HG03175 (cell line): ENCODE measurements at regions not wholly inside any gene's neighbourhood (a gene's known extent, or its start where the extent isn't known, plus 50 kb on each side); places are given as distances from the start of the nearest gene placed in this dataset.

Experiments
- ATAC-seq: cut with Tn5 transposase; IDR thresholded peaks from one replicate; pipeline ENCODE4 v1.9.1; 2021; ENCODE audit warnings: mild to moderate bottlenecking, moderate library complexity; ENCODE audit not compliant: unreplicated experiment

DNA sequence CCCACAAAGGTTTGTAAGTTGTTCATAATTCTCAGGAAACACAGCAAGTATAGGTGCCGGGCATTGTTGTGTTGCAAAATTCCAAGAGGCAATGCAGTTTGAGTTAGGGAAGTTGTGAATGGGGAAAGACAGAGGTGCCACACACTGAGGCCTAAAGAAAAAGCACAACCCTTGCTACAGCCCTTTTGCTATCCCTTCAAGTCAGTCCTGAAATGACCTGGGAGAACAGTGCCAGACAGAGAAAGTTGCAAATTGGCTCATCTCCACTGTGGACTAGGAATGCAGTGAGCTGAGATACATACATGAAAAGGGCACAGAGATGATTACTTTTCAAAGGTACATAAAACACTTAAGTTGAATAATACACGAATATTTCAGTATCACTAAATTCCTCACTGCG is 213.3 kb upstream of the TMTC1 start:
- no peak for ATAC-seq

- ATAC-seq = no peak
Measured at GRCh38 chr12:29992366-29992765, 208.6 kb upstream of the TMTC1 start.

DNA sequence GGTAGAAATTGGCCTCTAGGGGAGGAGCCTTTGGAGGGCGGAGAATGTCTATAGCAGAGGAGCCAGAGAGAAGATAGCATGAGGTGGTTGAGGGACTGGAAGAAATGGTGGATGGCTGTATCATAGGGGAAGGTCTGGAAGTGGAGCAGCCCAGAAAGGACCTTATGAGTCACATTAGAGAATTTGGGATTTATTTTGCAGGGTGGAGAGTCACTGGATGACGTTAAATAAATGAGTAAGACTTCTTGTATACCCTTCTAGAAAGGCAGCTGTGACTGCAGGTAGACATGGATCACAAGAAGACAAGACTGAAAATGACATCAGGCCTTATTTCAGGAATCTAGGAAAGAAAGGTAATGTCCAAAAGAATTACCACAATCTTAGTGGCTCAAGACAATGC is 208.2 kb upstream of the TMTC1 start:
- no peak for ATAC-seq

DNA sequence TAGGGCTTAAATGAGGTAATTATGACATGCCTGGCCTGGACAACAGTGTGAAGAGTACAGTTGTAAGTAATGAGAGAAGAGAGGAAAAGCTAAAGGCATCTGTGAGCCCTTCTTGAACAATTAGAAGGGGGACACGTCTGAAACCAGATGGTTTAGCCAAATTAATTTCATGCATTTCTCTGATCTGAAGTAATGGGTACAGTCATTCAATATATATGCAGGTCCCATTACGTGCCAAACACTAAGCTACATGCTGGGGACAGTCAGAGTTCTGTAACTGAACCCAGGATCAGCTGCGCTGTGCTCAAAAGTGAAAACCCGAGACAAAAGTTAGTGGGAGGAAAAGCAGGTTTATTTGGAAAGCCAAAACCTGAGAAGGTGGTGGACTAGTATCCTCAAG is 207.2 kb upstream of the TMTC1 start:
- no peak for ATAC-seq

DNA sequence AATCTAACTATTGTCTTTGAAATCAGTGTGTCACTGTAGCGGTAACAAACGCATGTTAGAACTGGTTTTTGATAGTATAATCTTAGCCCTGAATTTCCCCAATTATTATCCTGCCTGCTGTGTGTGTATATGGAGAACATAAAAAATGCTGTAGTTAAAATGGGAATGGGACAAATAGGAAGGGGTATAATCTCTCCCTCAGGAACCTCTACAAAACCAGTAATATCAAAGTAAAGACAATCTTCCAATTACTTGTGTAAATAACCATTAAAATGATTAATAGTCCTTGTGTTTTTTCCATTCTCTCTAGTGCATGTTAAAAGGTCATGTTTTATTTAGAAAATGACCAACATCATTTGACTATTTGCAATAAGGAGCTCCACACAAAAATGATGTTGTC is 200.1 kb upstream of the TMTC1 start:
- ATAC-seq = no peak

DNA sequence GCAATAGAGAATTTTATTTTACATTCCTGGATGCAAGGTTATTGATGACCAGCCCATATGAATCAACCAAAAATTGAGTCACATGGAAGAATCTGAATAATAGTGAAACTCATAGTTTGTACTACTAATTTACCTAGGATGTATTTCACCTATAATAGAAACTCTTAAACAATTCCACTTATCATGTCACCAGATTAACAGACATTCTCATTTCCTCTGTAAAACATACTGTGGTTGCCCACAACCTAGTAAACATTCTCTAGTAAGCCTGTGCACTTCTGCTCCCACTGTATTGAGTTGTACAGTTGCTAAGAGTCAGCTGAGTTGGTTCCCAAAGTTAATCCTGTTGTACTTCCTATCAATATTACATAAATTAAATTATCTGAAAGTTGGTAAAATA is 196.6 kb upstream of the TMTC1 start:
- ATAC-seq = no peak

DNA sequence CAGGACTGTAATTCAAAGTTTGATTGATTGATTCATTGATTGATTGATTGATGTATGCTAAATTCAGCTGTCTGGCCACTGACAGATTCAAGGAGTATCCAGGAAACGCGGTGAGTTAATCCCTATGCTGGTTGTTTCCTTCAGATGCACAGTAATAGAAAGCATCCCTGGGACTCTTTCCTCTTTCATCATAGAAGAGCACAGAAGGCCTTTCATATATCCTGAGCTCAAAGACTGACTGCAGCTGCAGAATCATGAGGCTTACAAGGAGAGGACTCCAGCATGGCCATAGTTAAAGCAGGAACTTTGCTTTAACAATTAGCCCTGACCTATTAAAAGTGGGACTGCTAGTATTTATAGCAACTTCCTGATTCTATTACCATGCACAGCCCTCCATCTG is 187.7 kb upstream of the TMTC1 start:
- ATAC-seq = no peak

DNA sequence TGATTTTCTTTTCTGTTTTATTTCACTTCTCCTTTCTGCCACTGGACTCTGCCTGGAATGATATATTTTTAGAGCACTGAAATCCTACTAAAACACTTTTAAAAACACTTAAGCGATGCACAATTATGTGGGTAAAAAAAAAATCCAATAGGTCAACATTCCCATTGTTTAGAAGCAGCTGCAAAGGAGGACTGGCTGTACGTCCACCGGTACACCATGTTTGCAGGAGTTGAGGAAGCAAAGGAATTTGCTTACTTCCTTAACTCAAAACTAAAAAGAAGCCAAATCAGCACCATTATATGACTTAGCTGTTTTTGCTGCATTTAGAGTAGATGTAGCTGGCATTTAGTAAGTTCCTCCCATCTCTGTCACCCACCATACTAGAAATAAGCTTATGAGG is 186.8 kb upstream of the TMTC1 start:
- no peak for ATAC-seq

DNA sequence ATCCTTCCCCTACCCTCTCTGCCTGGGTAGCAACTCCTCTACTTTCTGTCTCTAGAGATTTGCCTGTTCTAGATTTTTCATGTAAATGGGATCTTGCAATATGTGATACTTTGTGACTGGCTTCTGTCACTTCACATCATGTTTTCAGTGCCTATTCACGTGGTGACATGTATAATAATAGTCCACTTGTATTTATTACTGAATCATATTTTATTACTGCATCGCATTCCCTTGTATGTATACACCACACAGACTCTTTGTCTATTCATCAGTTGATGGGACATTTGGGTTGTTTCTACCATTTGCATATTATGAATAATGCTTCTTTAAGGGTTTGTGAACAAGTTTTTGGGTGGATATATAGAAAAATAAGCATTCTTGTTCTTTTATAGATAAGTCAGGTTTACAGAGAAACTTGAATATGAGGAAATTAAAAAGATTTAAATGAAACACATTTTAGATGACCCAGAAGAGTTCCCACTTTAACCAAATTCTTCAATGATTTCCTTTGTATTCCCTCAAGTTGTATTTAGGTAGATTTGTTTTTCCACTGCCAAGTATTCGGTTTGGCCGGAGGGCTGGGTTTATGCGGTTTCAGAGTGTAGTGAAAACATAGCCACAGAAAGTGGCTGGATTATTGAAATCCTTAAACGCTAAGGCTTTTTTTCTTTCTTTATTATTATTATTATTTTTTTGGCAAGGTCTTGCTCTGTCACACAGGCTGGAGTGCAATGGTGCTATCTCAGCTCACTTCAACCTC is 178.7 kb upstream of the TMTC1 start:
- ATAC-seq = no peak

- ATAC-seq = no peak
Measured at GRCh38 chr12:29961231-29961630, 177.5 kb upstream of the TMTC1 start.

- ATAC-seq = no peak
Measured at GRCh38 chr12:29960122-29960521, 176.4 kb upstream of the TMTC1 start.

- ATAC-seq = no peak
Measured at GRCh38 chr12:29957835-29958234, 174.1 kb upstream of the TMTC1 start.

- no peak for ATAC-seq
Measured at GRCh38 chr12:29945904-29946303, 162.2 kb upstream of the TMTC1 start.

- no peak for ATAC-seq
Measured at GRCh38 chr12:29944269-29945000, 160.7 kb upstream of the TMTC1 start.

DNA sequence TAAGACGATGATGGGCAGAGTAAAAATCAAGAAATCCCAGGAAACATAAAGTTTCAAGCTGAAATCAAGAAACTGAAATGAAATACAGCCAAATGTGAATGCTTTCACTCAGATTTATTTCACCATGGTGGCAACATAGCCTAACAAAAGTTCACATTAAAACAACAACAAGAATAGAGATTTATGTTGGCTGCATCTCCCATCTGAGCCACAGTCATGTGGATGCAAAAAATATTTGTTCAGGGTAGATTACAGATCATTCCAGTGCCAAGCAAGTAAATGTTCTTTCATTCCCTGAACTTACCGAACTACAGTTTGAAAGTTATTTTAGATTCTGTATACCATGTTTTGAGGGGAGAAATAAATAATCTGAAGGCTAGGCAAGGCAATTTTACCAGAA is 159.9 kb upstream of the TMTC1 start:
- ATAC-seq = no peak

DNA sequence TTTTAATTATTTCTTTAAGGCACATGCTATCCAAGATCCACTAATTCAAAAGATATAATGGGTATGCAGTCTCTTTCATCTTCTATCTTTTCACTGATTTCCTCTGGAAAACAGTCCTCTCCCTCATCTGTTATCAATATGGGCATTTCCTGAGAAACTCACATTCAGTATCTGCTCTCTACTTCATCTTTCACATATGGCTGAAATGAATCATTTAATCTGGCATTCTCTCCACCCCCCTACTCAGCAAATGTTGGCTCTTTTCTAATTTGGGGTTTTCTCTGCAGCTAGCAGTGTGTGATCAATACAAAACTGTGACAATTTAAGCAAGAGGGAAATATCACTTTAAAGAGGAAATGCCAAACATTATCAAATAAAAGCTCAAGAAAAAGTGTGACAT is 157.1 kb upstream of the TMTC1 start:
- no peak for ATAC-seq

GRCh38 chr12:29930503-29930902 is 146.8 kb upstream of the TMTC1 start:
- no peak for ATAC-seq

DNA sequence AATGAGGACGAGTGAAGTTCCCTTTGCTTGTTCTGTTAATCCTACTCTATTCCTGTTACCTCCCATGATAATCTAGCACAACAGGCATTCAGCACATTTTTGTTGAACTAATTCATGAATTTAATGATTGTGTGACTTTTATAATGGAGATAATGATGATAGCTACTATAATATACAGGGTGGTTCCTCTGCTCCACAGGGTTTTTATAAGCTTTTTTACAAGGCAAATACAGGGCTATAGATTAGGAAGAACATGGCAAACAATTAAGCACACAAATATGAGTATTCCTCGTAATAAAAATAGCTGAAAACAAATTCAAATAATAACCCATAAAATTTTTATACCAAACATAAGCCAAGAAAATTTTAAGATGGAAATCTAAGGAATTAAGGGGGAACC is 145.6 kb upstream of the TMTC1 start:
- ATAC-seq = no peak

DNA sequence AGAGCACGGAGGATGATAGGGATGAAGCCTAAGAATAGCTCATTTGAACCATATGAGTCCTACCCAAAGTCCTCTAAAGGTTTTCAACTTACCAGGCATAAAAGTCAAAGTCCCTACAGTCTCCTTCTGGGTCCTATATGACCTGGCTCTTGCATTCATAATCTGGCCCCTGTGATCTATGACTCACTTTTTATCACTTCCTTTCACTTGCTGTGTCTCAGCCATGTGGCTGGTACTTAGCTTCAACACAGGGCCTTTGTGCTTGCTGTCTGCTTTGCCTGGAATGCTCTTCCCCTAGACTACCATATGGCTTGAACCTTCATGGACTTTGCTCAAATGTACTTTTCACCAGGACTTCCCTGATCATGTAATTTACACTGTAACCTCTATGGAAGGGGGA is 137.6 kb upstream of the TMTC1 start:
- no peak for ATAC-seq

DNA sequence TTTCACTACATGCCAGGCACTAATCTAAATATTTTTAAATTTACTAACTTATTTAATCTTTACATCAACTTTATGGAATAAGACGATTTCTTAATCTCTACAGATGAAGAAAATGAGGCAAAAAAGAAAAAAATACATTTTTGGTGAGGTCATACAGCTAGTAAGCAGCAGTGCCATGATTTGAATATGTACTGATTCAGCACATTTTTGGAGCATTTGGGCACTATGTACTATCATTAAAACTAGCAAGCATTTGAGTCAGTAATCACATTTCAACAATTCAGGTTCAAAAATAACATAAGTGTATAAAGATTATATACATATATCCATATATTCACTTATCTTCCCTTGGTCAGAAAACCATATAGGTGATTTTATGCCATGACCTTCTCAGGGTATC is 124.4 kb upstream of the TMTC1 start:
- no peak for ATAC-seq

GRCh38 chr12:29907461-29907860 is 123.7 kb upstream of the TMTC1 start:
- ATAC-seq = no peak

DNA sequence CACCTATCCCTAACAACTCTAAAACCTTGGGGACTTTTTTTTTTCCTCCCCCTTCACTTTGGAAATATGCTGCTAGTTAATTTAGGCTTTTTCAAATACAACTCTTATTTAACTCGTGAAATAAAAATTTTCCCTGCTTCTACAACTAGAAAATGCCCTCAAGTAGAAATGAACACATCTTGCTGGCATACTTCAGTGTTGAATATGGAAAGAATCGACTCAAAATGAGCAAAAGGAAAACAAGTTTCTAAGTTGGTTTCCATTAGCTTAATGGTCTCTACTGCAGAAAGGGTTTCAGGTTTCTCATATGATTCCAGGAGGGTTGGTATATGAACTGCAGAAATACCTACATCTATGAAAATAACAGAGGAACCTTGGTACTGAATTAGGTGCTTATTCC is 118.3 kb upstream of the TMTC1 start:
- no peak for ATAC-seq

GRCh38 chr12:29901585-29901984 is 117.8 kb upstream of the TMTC1 start:
- no peak for ATAC-seq
